SH-SY5Y (cell line): ENCODE measurements at regions not wholly inside any gene's neighbourhood (a gene's known extent, or its start where the extent isn't known, plus 50 kb on each side); places are given as distances from the start of the nearest gene placed in this dataset.

ENCODE experiments used
- GATA2 ChIP-seq: IDR thresholded peaks from 2 replicates; pipeline ENCODE4 v1.6.1; 2011; ENCODE audit warnings: mild to moderate bottlenecking, low read depth, low read length
- GATA3 ChIP-seq: IDR thresholded peaks from 2 replicates; pipeline ENCODE4 v1.6.1; 2011; ENCODE audit warnings: low read depth, mild to moderate bottlenecking, low read length, moderate library complexity

DNA sequence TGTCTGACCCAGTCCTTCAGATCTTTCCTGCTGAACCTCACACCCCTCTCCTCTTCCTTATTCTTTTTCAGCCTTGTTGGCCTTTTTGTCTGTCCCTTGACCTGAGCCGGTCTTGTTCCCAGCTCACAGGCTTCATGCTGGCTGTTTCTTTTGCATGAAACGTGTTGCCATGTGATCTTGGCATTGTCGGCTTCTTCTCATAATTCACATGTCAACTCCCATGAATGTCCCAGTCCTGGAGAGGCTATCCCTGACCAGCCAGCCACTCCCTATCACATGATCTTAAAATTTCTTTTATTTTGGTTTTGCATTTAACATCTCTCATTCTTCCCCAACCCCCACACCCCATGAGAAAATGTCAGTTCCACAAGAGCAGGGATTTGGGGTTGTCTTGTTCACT, 131.2 kb upstream of the TSHZ2 start:
- TF ChIP-seq GATA3, result no peak
- TF ChIP-seq GATA2, result no peak

DNA sequence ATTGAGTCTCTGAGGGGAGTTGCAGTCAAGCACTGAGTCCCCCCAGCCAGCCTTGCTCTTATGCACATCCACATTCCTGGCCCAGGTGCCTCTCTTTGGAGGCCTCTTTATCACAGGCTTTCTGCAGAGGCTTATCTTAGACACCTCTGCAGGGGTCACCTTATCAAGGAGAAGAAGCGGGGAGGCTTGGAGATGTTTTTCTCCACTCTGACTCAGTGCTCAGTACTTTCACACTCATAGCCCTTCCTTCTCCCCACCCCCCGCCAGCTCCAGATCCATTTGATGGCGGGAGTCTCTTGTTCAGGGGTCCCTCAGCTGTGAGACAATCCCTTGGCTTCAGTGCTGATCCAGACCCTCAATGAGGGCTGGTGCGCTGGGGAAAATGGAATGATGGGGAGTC, 132.1 kb upstream of the TSHZ2 start:
- TF ChIP-seq GATA3, result no peak
- TF ChIP-seq GATA2, result no peak

DNA sequence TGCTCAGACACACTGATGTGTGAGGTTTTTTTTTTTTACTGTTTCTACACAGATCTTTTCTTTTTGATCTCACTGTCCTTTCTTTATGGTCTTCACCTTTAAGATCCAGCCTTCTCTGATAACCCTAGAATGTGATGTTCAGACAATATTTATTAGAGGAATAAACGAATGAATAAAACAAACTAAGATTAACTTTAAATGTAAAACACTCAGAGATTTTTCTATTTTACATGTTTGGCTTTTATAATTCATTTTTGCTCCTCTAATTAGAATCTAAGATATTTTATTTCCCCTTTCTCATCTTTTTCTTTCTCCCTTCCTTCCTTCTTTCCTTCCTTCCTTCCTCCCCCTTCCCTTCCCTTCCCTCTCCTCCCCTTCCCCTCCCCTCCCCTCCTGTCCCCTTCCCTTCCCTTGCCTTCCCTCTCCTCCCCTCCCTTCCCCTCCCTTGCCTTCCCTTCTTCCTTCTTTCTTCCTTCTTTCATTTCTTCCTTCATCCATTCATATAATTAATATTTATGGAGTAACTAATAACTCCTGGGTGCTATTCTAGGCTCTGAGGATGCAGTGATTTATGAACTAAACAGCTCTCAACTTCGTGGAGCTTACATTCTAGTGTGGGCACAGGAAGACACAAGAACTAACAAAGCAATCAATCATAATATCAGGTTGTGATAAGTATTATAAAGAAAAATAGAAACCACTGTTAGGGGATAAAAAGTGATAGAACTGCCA, 133.5 kb upstream of the TSHZ2 start:
- TF ChIP-seq GATA2, result no peak
- TF ChIP-seq GATA3, result no peak

DNA sequence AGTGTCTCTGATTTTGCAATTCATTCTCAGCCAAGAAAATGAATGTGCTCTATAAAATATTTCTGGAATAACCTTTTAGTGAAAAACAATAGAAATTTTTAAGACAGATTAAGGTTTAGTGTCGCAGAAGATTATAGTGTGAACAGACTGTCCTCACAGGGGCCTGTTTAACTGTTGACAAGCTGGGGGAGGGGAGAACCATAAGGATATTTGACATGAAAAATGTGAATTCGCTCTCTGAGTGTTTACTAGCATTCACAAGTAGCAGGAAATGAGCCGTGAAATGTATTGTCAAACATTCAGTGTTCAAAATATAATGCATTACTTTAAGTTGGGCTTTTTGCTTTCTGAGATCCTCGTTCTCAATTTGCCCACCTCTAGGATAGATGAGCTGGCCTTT, 134.8 kb upstream of the TSHZ2 start:
- TF ChIP-seq GATA2 (no peak), GATA3 (no peak)

DNA sequence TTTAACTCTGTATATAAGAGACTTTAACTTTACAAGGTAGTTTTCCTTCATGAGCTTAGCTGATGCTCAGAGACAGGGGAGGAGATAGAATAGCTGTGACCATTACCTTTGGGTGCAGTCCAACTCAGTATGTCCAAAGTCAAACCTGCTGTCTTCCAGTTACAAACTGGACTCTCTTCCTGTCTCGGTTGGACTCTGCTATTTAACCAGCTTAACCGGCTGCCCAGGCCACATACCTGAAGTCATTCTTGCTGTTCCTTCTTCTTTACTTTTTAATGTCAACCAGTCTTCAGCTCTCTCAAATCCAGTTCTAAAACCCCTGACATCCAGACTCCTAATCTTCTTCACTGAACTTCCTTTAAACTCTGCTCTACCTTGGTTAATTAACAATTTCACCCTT, 138.3 kb upstream of the TSHZ2 start:
- TF ChIP-seq GATA2 (no peak), GATA3 (no peak)

DNA sequence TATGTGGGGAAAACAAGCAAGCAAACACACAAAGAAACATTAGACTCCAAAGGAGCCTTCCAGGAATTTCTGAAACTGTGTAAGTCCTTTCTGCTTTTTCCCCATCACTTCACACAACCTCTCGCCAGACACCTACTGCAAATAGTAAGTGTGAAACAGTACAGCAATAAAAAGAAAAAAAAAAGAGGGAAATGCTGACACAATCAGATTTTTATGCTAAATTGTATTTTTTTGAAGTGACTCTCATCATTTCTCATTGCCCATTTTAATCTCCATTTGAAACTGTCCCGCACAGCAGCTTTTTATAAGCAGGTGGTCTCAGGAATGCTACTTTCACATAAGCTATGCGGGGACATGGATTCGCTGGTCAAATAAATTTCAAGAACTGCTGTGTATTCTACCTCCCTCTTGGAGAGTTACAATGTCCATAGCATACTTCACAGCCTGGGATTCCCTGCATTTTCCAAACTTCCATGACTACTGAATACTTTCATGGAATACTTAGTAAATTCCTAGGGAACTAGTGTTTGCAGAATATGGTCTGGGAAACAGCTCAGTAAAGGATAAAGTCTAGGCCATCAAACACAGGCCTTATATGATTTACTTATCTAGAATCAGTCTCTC, 139.9 kb upstream of the TSHZ2 start:
- TF ChIP-seq GATA2 (no peak), GATA3 (no peak)

DNA sequence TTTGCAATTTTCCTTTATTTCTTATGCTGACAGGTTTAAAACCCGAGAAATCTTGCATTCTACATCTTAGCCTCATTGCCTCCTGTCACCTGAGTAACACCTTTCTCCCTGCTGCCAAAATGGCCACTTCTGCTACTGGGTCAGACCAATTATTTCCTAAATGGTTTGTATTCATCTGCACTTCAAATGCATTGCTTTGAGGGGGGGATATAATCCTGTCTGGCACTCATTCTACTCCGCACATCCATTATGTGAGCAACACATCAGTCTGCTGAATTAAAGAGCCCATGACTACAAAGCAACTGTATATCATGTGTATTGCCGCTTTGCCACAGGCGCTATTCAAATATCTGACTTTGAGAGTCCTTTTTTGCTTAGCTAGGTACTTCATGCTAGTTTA, 141.6 kb upstream of the TSHZ2 start:
- TF ChIP-seq GATA3 (no peak), GATA2 (no peak)

DNA sequence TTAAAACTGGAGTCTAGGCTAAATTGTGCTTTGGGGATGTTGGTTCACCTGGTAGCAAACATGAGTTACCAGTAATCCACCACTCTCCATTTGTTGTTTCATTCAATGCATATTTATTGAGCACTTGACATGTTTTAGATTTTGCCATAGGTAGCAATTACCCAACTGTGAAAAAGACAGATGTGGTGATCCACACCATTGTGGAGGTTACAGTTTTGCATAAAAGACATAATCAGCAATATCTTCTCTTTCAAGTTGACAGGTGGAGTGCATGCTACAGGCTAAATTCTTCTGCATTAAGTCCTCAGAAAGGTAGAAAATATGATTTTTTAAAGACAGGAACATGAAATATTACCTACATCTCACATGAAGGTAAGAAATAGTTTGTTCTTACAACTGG, 143.0 kb upstream of the TSHZ2 start:
- TF ChIP-seq GATA3 (no peak), GATA2 (no peak)

DNA sequence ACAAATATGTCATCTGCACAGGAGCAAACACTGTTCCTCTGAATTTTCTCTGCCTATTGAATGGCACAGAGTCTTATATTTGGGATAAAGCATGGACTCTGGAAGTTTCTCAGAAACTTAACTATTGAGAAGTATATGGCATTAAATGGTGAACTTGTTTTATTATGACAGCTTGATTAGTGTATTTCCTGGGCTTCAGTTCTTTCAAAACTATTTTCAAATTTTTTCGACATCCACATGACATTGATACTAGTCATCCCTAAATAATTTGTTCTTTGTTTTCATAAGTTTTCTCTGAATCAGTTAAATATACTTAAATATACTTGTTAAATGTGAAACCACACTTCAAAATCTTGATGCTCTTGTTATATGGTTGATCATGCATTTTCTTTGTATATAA, 144.0 kb upstream of the TSHZ2 start:
- TF ChIP-seq GATA3 (no peak), GATA2 (no peak)

DNA sequence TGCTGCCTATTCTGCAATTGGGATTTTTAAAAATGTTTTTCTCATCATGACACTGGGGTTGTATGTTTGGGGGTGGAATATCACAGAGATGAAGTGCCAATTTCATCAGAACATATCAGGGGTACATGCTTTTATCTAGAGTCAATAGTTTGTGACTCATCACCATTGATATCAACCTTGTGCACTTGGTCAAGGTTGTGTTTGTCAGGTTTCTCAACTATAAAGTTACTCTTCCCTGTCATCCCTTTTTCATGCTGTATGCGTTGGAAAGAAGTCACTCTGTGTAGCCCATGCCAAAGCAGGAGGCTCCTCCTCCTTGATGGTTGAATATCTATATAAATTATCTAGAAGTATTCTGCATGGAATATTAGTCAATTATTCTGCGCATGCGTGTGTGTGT, 145.4 kb upstream of the TSHZ2 start:
- TF ChIP-seq GATA3 (no peak), GATA2 (no peak)

DNA sequence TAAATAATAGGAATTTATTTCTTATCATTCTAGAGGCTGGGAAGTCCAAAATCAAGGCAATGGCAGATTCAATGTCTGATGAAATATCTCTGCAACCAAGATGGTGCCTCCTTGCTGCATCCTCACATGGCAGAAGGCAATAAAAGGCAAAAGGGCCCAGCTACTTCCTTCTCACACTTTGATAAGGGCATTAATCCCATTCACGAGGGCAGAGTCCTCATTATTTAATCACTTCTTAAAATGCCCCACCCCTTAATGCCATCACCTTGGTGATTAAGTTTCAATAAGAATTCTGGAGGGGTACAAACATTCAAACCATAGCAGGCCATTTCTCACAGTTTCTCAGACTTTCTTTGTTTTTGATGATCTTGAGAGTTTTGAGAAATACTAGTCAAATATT, 145.8 kb upstream of the TSHZ2 start:
- TF ChIP-seq GATA3, result no peak
- no peak for TF ChIP-seq GATA2

DNA sequence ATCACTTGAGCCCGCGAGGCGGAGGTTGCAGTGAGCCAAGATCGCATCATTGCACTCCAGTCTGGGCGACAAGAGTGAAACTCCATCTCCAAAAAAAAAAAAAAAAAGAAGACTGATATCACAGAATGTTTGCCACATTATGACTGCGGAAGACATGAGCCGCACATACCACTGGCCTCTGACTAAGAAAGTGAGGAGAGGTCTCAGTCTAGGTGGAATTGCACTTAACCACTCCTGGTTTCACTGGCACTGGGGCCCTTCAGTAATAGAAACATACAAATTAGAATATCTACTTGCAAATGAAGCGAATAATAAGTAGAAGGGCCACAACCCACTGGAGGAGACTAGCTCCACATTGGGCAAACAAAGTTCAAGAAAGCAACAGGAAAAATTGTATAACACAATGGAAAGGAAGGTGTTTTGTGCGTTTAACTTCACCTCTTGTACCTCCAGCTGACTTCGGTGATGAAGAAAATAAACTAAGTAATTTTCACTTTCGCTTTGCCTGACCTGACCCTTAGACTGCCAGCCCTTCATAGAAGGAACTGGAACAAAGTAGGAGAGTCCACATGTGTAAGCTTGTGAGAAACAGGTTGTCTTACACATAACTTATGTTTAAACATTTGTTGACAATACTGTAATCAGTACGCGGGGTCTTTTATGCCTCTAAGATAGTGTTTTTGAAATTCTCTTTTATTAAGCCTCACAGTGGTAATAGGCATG, 147.5 kb upstream of the TSHZ2 start:
- no peak for TF ChIP-seq GATA3
- TF ChIP-seq GATA2, result no peak

DNA sequence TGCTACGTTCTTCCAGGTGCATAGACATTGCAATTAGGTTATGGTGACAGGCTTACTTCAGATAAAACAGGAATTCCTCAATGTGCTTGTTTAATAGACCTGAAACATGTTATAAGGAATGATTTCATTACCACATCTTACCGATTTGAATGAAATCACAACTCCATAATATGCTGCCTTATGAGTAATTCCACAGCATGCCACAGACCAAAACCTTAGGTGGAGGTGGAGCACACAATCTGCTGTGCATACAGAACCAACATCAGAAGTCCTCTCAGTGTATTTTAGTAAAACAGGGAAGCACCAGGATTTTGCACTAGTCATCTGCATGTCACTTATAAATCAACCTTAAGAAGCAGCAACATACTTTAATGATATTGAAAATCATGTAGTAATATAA, 148.9 kb upstream of the TSHZ2 start:
- TF ChIP-seq GATA3 (no peak), GATA2 (no peak)

DNA sequence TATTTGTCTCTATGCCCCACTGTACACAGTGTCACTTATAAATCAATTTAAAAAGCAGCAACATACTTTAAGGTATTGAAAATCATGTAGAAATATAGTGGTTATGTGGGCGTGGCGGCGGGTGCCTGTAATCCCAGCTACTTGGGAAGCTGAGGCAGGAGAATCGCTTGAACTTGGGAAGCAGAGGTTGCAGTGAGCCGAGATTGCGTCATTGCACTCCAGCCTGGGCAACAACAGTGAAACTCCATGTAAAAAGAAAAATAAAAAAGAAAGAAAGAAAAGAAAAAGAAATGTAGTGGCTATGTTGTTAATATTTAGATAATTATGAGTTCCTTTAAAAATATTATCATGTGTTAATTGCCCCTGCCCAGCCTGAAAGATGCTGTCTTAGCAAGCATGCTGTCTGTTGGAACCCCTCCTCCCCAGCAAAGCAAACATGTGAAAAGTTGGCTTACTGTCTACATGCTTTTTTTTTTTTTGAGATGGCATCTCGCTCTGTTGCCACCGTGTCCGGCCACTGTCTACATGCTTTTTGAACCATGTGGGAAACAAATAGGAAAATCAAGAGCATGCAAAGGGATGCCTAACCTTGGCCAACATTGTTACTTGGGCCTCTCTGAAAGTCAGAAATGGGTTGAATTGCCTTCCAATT, 151.4 kb upstream of the TSHZ2 start:
- TF ChIP-seq GATA2 (no peak), GATA3 (no peak)

DNA sequence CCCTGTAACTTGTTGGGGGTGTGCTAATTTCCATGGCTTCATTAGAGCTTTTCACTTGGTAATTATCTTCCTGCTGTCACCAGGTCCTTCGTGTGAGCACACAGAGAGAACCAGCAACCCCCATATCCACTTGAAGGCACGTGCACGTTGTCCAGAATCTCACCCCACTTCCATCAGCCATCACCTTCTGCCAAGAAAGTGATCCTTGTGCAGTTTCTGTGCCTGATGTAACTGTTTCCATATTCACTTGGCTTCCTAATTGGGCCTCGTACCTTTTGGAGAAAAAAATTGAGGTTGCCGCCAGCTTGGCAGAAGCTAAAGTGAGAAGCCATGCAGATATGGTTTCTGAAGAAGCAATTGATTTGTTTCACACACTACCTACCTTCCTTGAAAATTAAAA, 153.7 kb upstream of the TSHZ2 start:
- TF ChIP-seq GATA2 (no peak), GATA3 (no peak)

DNA sequence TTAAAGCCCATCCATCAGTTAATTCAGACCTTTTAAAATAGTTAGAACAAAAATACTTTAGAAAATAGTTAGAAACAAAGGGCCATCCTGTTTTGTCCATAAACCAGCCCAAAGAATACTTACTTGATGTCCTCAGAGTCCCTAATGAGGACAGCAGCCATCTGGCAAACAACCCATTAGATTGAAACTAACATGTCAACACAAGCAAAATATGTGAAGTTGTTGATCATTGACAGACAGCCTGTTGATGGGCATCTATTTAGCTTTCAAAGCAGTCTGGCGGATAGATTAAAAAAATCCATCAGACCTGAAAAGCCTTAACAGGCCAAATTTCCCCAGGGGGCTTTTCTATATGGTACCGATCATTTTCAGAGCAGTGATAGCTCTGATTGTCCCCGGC, 154.2 kb upstream of the TSHZ2 start:
- TF ChIP-seq GATA3, result no peak
- no peak for TF ChIP-seq GATA2
